K562 (cell line): ENCODE measurements at regions not wholly inside any gene's neighbourhood (a gene's known extent, or its start where the extent isn't known, plus 50 kb on each side); places are given as distances from the start of the nearest gene placed in this dataset.

ENCODE experiments used
- ATAC-seq: fragments of 200-7000 bp; cut with Tn5 transposase; 3 replicates; pipeline ENCODE4 v1.9.1; 2020; ENCODE audit warnings: moderate library complexity
- BruUV-seq: library from RNA; stranded (reverse); fragments of 400-500 nt; replicated peaks from 2 replicates; lab custom pipeline; 2021; lab: Mats Ljungman, UMichigan
- CTCF ChIA-PET: fragments of 300-600 bp; formaldehyde crosslinking; extraction: SDS; loops from one replicate; lab custom pipeline; 2021; ENCODE audit warnings: low intra/inter-chr PET ratio; lab: Yijun Ruan, JAX
- POLR2A ChIA-PET: fragments of 300-600, 350-650 bp; sonication (Branson Sonifier 250); formaldehyde crosslinking; extraction: SDS; loops from one replicate; lab custom pipeline; 2021; ENCODE audit warnings: antibody characterized with exemption, inconsistent platforms; lab: Yijun Ruan, JAX
- DNase-seq, 4 experiments: peaks; one replicate each; pipeline versions ENCODE4 v3.0.0 to v3.0.0-alpha.2; 2011 to 2018; ENCODE audit warnings: low spot score in 3 of 4, mixed read lengths in 3 of 4; ENCODE audit errors: extremely low read depth in 1 of 4
- FAIRE-seq: peaks from 2 replicates; lab custom pipeline; 2011; peaks lifted over from hg19 to GRCh38; lab: Jason Lieb, UNC
- H2AFZ ChIP-seq: 2 replicates; pipeline ENCODE4 v1.6.0; 2011; ENCODE audit warnings: low read depth, low read length, control low read depth, inconsistent platforms
- H3K27ac ChIP-seq: fragments of 200-600 bp; 3 replicates; pipeline ENCODE4 v1.8.0; 2011; ENCODE audit warnings: low read depth, mild to moderate bottlenecking, control low read depth, inconsistent platforms, low read length, moderate library complexity, mixed read lengths; ENCODE audit errors: extremely low read depth
- H3K27me3 ChIP-seq, 2 experiments: fragments of 300-600 bp in 1 of 2; 2 replicates in 1 of 2; 3 replicates in 1 of 2; pipeline versions ENCODE4 v1.6.0 to v1.8.0; 2011; ENCODE audit warnings: inconsistent platforms in 2 of 2, low read length in 2 of 2, mild to moderate bottlenecking in 1 of 2, mixed read lengths in 1 of 2, moderate library complexity in 1 of 2; ENCODE audit not compliant: control insufficient read depth in 2 of 2, insufficient read depth in 2 of 2
- H3K36me3 ChIP-seq: fragments of 300-600 bp; 3 replicates; pipeline ENCODE4 v1.8.0; 2011; ENCODE audit warnings: mild to moderate bottlenecking, low read length, inconsistent platforms; ENCODE audit not compliant: control insufficient read depth, insufficient read depth
- H3K4me1 ChIP-seq, 2 experiments: fragments of 200-600 bp in 1 of 2; replicated peaks in 1 of 2; 2 replicates in 1 of 2; 3 replicates in 1 of 2; pipeline versions ENCODE4 v1.5.1 to v1.8.0; 2011; ENCODE audit warnings: inconsistent platforms in 2 of 2, low read length in 2 of 2, mild to moderate bottlenecking in 1 of 2, mixed read lengths in 1 of 2, moderate library complexity in 1 of 2; ENCODE audit not compliant: control insufficient read depth in 2 of 2, insufficient read depth in 2 of 2
- H3K4me2 ChIP-seq: 2 replicates; pipeline ENCODE4 v1.6.1; 2011; ENCODE audit warnings: low read length, control low read depth, inconsistent platforms, mixed read lengths; ENCODE audit not compliant: insufficient read depth
- H3K4me3 ChIP-seq: fragments of 200-600 bp; sonication (generic), shearing (Covaris generic); 2 replicates; pipeline ENCODE4 v1.5.1; 2016; ENCODE audit warnings: control low read depth, inconsistent platforms
- H3K79me2 ChIP-seq: fragments of 200-600 bp; 3 replicates; pipeline ENCODE4 v1.8.0; 2011; ENCODE audit warnings: low read length, inconsistent platforms; ENCODE audit not compliant: control insufficient read depth, insufficient read depth
- H3K9ac ChIP-seq, 2 experiments: 2 replicates each; pipeline versions ENCODE4 v1.6.0 to v1.6.1; 2011; ENCODE audit warnings: low read depth in 2 of 2, low read length in 2 of 2, control low read depth in 1 of 2, inconsistent platforms in 1 of 2, mild to moderate bottlenecking in 1 of 2, mixed read lengths in 1 of 2; ENCODE audit not compliant: insufficient read depth in 1 of 2
- H3K9me1 ChIP-seq: one replicate; pipeline ENCODE4 v1.6.0; 2011; ENCODE audit warnings: inconsistent platforms, mild to moderate bottlenecking, low read length, moderate library complexity; ENCODE audit not compliant: control insufficient read depth, insufficient read depth
- H3K9me3 ChIP-seq: replicated peaks from 2 replicates; pipeline ENCODE4 v1.5.1; 2011; ENCODE audit warnings: low read depth, low read length, inconsistent platforms; ENCODE audit not compliant: control insufficient read depth, insufficient read depth
- H4K20me1 ChIP-seq: replicated peaks from 2 replicates; pipeline ENCODE4 v1.6.1; 2011; ENCODE audit warnings: low read length, inconsistent platforms, mixed read lengths; ENCODE audit not compliant: control insufficient read depth, insufficient read depth
- ATF7 ChIP-seq: fragments of 450-650 bp; IDR thresholded peaks from 2 replicates; pipeline ENCODE4 v1.7.1; 2014; ENCODE audit warnings: mild to moderate bottlenecking, moderate library complexity
- C11orf30 ChIP-seq: fragments of 450-650 bp; IDR thresholded peaks from 2 replicates; pipeline ENCODE4 v1.6.1; 2016; ENCODE audit warnings: low read depth, mild to moderate bottlenecking
- CBX5 ChIP-seq: IDR thresholded peaks from 2 replicates; pipeline ENCODE4 v1.6.1; 2014; ENCODE audit warnings: low read depth, borderline replicate concordance
- CCNT2 ChIP-seq: IDR thresholded peaks from 2 replicates; pipeline ENCODE4 v1.6.1; 2011; ENCODE audit warnings: borderline replicate concordance, low read depth, mild to moderate bottlenecking, moderate library complexity, mixed read lengths, low read length; ENCODE audit not compliant: insufficient read length; ENCODE audit errors: extremely low read depth
- CEBPB ChIP-seq: fragments of 450-650 bp; IDR thresholded peaks from 2 replicates; pipeline ENCODE4 v1.6.1; 2016; ENCODE audit warnings: missing genetic modification characterization, missing compliant biosample characterization
- CEBPG ChIP-seq, 3 experiments: fragments of 200-800 bp in 1 of 3; sonication (Bioruptor generic) in 1 of 3; sonication (generic) in 1 of 3; formaldehyde crosslinking in 1 of 3; IDR thresholded peaks in 2 of 3; conservative IDR thresholded peaks in 1 of 3; 2 replicates each; pipeline versions ENCODE4 v1.6.1 to v1.8.0; 2016 to 2022; ENCODE audit warnings: missing compliant biosample characterization in 2 of 3, missing genetic modification characterization in 2 of 3, mild to moderate bottlenecking in 1 of 3, missing genetic modification reagents in 1 of 3
- HDAC2 ChIP-seq: fragments of 450-650 bp; IDR thresholded peaks from 2 replicates; pipeline ENCODE4 v1.6.1; 2016; ENCODE audit warnings: mild to moderate bottlenecking
- MAZ ChIP-seq, 2 experiments: fragments of 450-650 bp in 1 of 2; sonication (generic) in 1 of 2; formaldehyde crosslinking; IDR thresholded peaks in 1 of 2; conservative IDR thresholded peaks in 1 of 2; 2 replicates each; pipeline versions ENCODE4 v1.4.0 to v1.5.0; 2020; ENCODE audit warnings: mild to moderate bottlenecking in 1 of 2, missing genetic modification reagents in 1 of 2
- MIER1 ChIP-seq: fragments of 450-650 bp; IDR thresholded peaks from 2 replicates; pipeline ENCODE4 v1.6.1; 2016; ENCODE audit warnings: antibody characterized with exemption, mild to moderate bottlenecking, low read depth
- NFATC3 ChIP-seq: fragments of 450-650 bp; IDR thresholded peaks from 2 replicates; pipeline ENCODE4 v1.6.1; 2017; ENCODE audit warnings: mild to moderate bottlenecking
- POLR2AphosphoS2 ChIP-seq: IDR thresholded peaks from 2 replicates; pipeline ENCODE4 v1.6.1; 2012; ENCODE audit warnings: low read length, improper control_type of control experiment
- RCOR1 ChIP-seq, 2 experiments: IDR thresholded peaks; 2 replicates each; pipeline ENCODE4 v1.6.1; 2012; ENCODE audit warnings: low read depth in 2 of 2, low read length in 2 of 2, borderline replicate concordance in 1 of 2, improper control_type of control experiment in 1 of 2
- SRSF9 ChIP-seq: fragments of 200-400 bp; formaldehyde crosslinking; IDR thresholded peaks from 2 replicates; pipeline ENCODE4 v1.6.1; 2017; ENCODE audit warnings: low read depth, low read length, borderline replicate concordance
- U2AF1 ChIP-seq: fragments of 200-400 bp; formaldehyde crosslinking; optimal IDR thresholded peaks from 2 replicates; pipeline ENCODE3; 2017; ENCODE audit warnings: mild to moderate bottlenecking, low read depth, low read length, moderate library complexity
- ZFP30 ChIP-seq: fragments of 250-450 bp; sonication (Bioruptor Pico); IDR thresholded peaks from 2 replicates; pipeline ENCODE4 v1.8.0; 2022; ENCODE audit warnings: moderate library complexity, mild to moderate bottlenecking, inconsistent platforms, borderline replicate concordance
- ZFX ChIP-seq: sonication (generic); formaldehyde crosslinking; IDR thresholded peaks from 2 replicates; pipeline ENCODE4 v1.8.0; 2022; ENCODE audit warnings: mild to moderate bottlenecking, missing genetic modification reagents, moderate library complexity
- ZNF124 ChIP-seq: sonication (generic); formaldehyde crosslinking; IDR thresholded peaks from 2 replicates; pipeline ENCODE4 v1.8.1; 2022; ENCODE audit warnings: missing genetic modification reagents
- ZNF561 ChIP-seq: fragments of 450-650 bp; formaldehyde crosslinking; conservative IDR thresholded peaks from 2 replicates; pipeline ENCODE4 v1.4.0; 2020; ENCODE audit warnings: mild to moderate bottlenecking, moderate library complexity
- ZNF75A ChIP-seq: fragments of 450-650 bp; formaldehyde crosslinking; IDR thresholded peaks from 2 replicates; pipeline ENCODE4 v1.4.0; 2020; ENCODE audit warnings: mild to moderate bottlenecking
- WGBS: fragments of 100-300 bp; shearing (Covaris generic); methylation state at CpG from one replicate; pipeline ENCODE4 v1.1.6; 2016; ENCODE audit warnings: low coverage, mixed read lengths; ENCODE audit not compliant: insufficient coverage; ENCODE audit errors: missing lambda C conversion rate; 5-methylcytosine and 5-hydroxymethylcytosine counted together
- in situ Hi-C: fragments of 300-500 bp; cut with MboI; formaldehyde crosslinking; loops from 4 replicates; pipeline ENCODE4 v1.15.0; 2018; ENCODE audit warnings: inconsistent platforms, mixed read lengths
- intact Hi-C: fragments of 100-400 bp; cut with micrococcal nuclease; formaldehyde crosslinking; loops from 2 replicates; pipeline ENCODE4 v1.14.2; 2022

GRCh38 chr6:91412532-91412931 is 825.7 kb upstream of the MAP3K7 start:
- 5% methylated on average over 3 of the region's 3 CpGs for WGBS
- Histone ChIP-seq H3K9me3 (peaks cover 3% of the 10 kb centered on the region; the same call in 1 of the 2 replicates), H4K20me1 (no peaks in the 10 kb centered on the region), H3K79me2 (no peaks in the 10 kb centered on the region), H3K9ac (no peak overlapping the region), H2AFZ (no peak overlapping the region), H3K36me3 (no peaks in the 10 kb centered on the region), H3K27me3 (no peaks in the 10 kb centered on the region), H3K4me1 (no peaks in the 10 kb centered on the region), H3K4me2 (no peak overlapping the region), H3K27ac (no peak overlapping the region), H3K4me3 (no peak overlapping the region), H3K9me1 (no peaks in the 10 kb centered on the region)
- POLR2A ChIA-PET, result no interaction called here
- TF ChIP-seq ZFX (no peak), SRSF9 (no peak), CEBPG (CRISPR knock-in tag; IDR thresholded peaks at IDR 0.05) (no peak), CEBPG (tag; conservative IDR thresholded peaks at IDR 0.05 in 1 of 2, IDR thresholded peaks at IDR 0.05 in 1 of 2) (no peak), RCOR1 (IDR thresholded peaks at IDR 0.05; ENCODE audit: borderline replicate concordance in 1 of 2, low read depth in 2 of 2, low read length in 2 of 2) (no peak), CBX5 (no peak), CCNT2 (no peak), HDAC2 (no peak), CEBPB (no peak), ZNF124 (CRISPR knock-in tag) (no peak), NFATC3 (no peak), ZFP30 (no peak), MIER1 (no peak), POLR2AphosphoS2 (no peak), U2AF1 (no peak), MAZ (CRISPR knock-in tag; conservative IDR thresholded peaks at IDR 0.05 in 1 of 2, IDR thresholded peaks at IDR 0.05 in 1 of 2) (no peak), ZNF561 (CRISPR knock-in tag) (no peak), ATF7 (no peak), ZNF75A (no peak), C11orf30 (no peak)
- in situ Hi-C loops, result no loop called here
- no TSS peak for BruUV-seq
- CTCF ChIA-PET, result no interaction called here
- no peak for FAIRE-seq
- intact Hi-C loops, result no loop called here
- DNase-seq, result no peak
- ATAC-seq, result no peak
